Coronary artery (tissue), 2 donors: ENCODE measurements at regions not wholly inside any gene's neighbourhood (a gene's known extent, or its start where the extent isn't known, plus 50 kb on each side); places are given as distances from the start of the nearest gene placed in this dataset.

ENCODE experiments used
- DNase-seq: peaks from one replicate; pipeline ENCODE4 v3.0.0-alpha.2; 2017; ENCODE audit warnings: low spot score
- H3K27ac ChIP-seq, 2 donors: fragments of 200-600 bp; sonication (generic); one replicate each; pipeline ENCODE4 v1.5.1; 2016 to 2019
- H3K4me3 ChIP-seq: fragments of 200-600 bp; sonication (generic); 2 replicates; pipeline ENCODE4 v1.5.1; 2016; ENCODE audit warnings: mild to moderate bottlenecking, moderate library complexity
- CTCF ChIP-seq: fragments of 200-600 bp; sonication (generic); IDR thresholded peaks from one replicate; pipeline ENCODE4 v1.5.1; 2019; ENCODE audit warnings: antibody characterized with exemption

GRCh38 chr13:91292630-91293221 is 54.8 kb upstream of the MIR17HG start:
- TF ChIP-seq CTCF = no peak
- DNase-seq = no peak
- Histone ChIP-seq H3K4me3 (no peak overlapping the region), H3K27ac (no peak overlapping the region)

- DNase-seq = no peak
- Histone ChIP-seq H3K4me3 (no peak overlapping the region), H3K27ac (no peak overlapping the region)
- TF ChIP-seq CTCF = no peak
These were observed 51.6 kb upstream of the MIR17HG start for GRCh38 chr13:91295712-91296410.

- no peak for DNase-seq
- TF ChIP-seq CTCF = no peak
- Histone ChIP-seq H3K4me3 (no peak overlapping the region), H3K27ac (no peak overlapping the region)
These were observed 50.0 kb upstream of the MIR17HG start for GRCh38 chr13:91297503-91297902.
